GM12872 (cell line): ENCODE measurements at regions not wholly inside any gene's neighbourhood (a gene's known extent, or its start where the extent isn't known, plus 50 kb on each side); places are given as distances from the start of the nearest gene placed in this dataset.

Experiments used
- CTCF ChIP-seq: IDR thresholded peaks from 3 replicates; pipeline ENCODE4 v1.5.1; 2011; ENCODE audit warnings: low read depth, mild to moderate bottlenecking, low read length, moderate library complexity; ENCODE audit not compliant: insufficient read depth

GRCh38 chr3:82761858-82762257, 1000.4 kb upstream of the GBE1 start:
- TF ChIP-seq CTCF, result no peak

- TF ChIP-seq CTCF, result no peak
These were observed 984.1 kb upstream of the GBE1 start for GRCh38 chr3:82745544-82745943.

- no peak for TF ChIP-seq CTCF
These were observed 981.8 kb upstream of the GBE1 start for GRCh38 chr3:82743196-82743595.

- TF ChIP-seq CTCF, result no peak
These were observed 979.9 kb upstream of the GBE1 start for GRCh38 chr3:82741346-82741745.

GRCh38 chr3:82739390-82739789, 977.9 kb upstream of the GBE1 start:
- TF ChIP-seq CTCF, result no peak

GRCh38 chr3:82736696-82737277, 975.3 kb upstream of the GBE1 start:
- no peak for TF ChIP-seq CTCF

- no peak for TF ChIP-seq CTCF
These were observed 953.8 kb upstream of the GBE1 start for GRCh38 chr3:82715091-82715856.
